Kidney (tissue), 13 donors: ENCODE measurements at regions not wholly inside any gene's neighbourhood (a gene's known extent, or its start where the extent isn't known, plus 50 kb on each side); places are given as distances from the start of the nearest gene placed in this dataset.

Experiments
- DNase-seq, 5 donors: peaks; one replicate each; pipeline ENCODE4 v3.0.0-alpha.2; 2013 to 2020
- FAIRE-seq: peaks from 2 replicates; lab custom pipeline; 2012; peaks lifted over from hg19 to GRCh38; lab: Jason Lieb, UNC
- H3K27ac ChIP-seq, 2 donors: one replicate each; pipeline ENCODE4 v1.7.0; 2013; ENCODE audit warnings: low read depth in 2 of 2, low read length in 2 of 2, inconsistent platforms in 1 of 2
- H3K27me3 ChIP-seq: one replicate; pipeline ENCODE4 v1.7.1; 2013; ENCODE audit warnings: low read length, inconsistent platforms; ENCODE audit not compliant: control insufficient read depth, insufficient read depth
- H3K36me3 ChIP-seq, 3 donors: one replicate each; pipeline versions ENCODE4 v1.7.0 to v1.7.1; 2013; ENCODE audit warnings: low read length in 3 of 3, control low read depth in 1 of 3, inconsistent platforms in 1 of 3; ENCODE audit not compliant: insufficient read depth in 3 of 3, control insufficient read depth in 2 of 3
- H3K4me1 ChIP-seq, 3 donors: one replicate each; pipeline versions ENCODE4 v1.7.0 to v1.7.1; 2013; ENCODE audit warnings: low read length in 3 of 3, inconsistent platforms in 1 of 3, low read depth in 1 of 3; ENCODE audit not compliant: control insufficient read depth in 2 of 3, insufficient read depth in 2 of 3
- H3K4me3 ChIP-seq, 3 donors: one replicate each; pipeline versions ENCODE4 v1.7.0 to v1.8.1; 2013; ENCODE audit warnings: low read length in 3 of 3, control low read depth in 1 of 3, inconsistent platforms in 1 of 3
- H3K9ac ChIP-seq, 3 donors: one replicate each; pipeline versions ENCODE4 v1.7.0 to v1.7.1; 2013; ENCODE audit warnings: low read length in 3 of 3, control low read depth in 1 of 3, inconsistent platforms in 1 of 3
- H3K9me3 ChIP-seq, 3 donors: one replicate each; pipeline versions ENCODE4 v1.7.0 to v1.7.1; 2013; ENCODE audit warnings: low read length in 3 of 3, control low read depth in 1 of 3, inconsistent platforms in 1 of 3; ENCODE audit not compliant: control insufficient read depth in 2 of 3, insufficient read depth in 1 of 3
- CTCF ChIP-seq: IDR thresholded peaks from 3 replicates; pipeline ENCODE4 v1.5.1; 2012; ENCODE audit warnings: mild to moderate bottlenecking, moderate library complexity, borderline replicate concordance; ENCODE audit not compliant: insufficient read depth; ENCODE audit errors: extremely low read depth
- intact Hi-C: fragments of 100-400 bp; cut with DNase I; formaldehyde crosslinking; loops from one replicate; pipeline ENCODE4 v1.11.1; 2022
- donor health status: control.
- donor health status: control.
- donor health status: control.
- donor health status: control.
- donor health status: control.
- donor health status: DM: yes; HTN: yes; CAD: no.
- donor health status: Normal renal cell carcinoma (clear cell type).

GRCh38 chr2:7127687-7128086, 210.5 kb downstream of the RNF144A start:
- H3K27ac ChIP-seq = no peak overlapping the region
- H3K36me3 ChIP-seq = no peaks in the 10 kb centered on the region
- FAIRE-seq (no peak), DNase-seq (no peak)
- intact Hi-C loops = no loop called here
- no peaks in the 10 kb centered on the region for H3K27me3 ChIP-seq
- H3K4me3 ChIP-seq = no peak overlapping the region
- H3K9ac ChIP-seq = no peak overlapping the region
- H3K4me1 ChIP-seq = no peaks in the 10 kb centered on the region
- no peak for TF ChIP-seq CTCF
- H3K9me3 ChIP-seq = no peaks in the 10 kb centered on the region

GRCh38 chr2:7131261-7131660, 214.0 kb downstream of the RNF144A start:
- Histone ChIP-seq H3K27ac (no peak overlapping the region), H3K9ac (no peak overlapping the region), H3K27me3 (no peaks in the 10 kb centered on the region), H3K9me3 (no peaks in the 10 kb centered on the region), H3K36me3 (no peaks in the 10 kb centered on the region), H3K4me3 (no peak overlapping the region), H3K4me1 (no peaks in the 10 kb centered on the region)
- TF ChIP-seq CTCF = no peak
- FAIRE-seq (no peak), DNase-seq (no peak)
- intact Hi-C loops = no loop called here

GRCh38 chr2:7132753-7133152, 215.5 kb downstream of the RNF144A start:
- DNase-seq (no peak), FAIRE-seq (no peak)
- Histone ChIP-seq H3K9ac (no peak overlapping the region), H3K4me3 (no peak overlapping the region), H3K27me3 (no peaks in the 10 kb centered on the region), H3K4me1 (no peaks in the 10 kb centered on the region), H3K36me3 (no peaks in the 10 kb centered on the region), H3K9me3 (no peaks in the 10 kb centered on the region), H3K27ac (no peak overlapping the region)
- no peak for TF ChIP-seq CTCF
- intact Hi-C loops = no loop called here

GRCh38 chr2:7133521-7133920, 216.3 kb downstream of the RNF144A start:
- FAIRE-seq (no peak), DNase-seq (no peak)
- Histone ChIP-seq H3K9me3 (no peaks in the 10 kb centered on the region), H3K27ac (no peak overlapping the region), H3K27me3 (no peaks in the 10 kb centered on the region), H3K36me3 (no peaks in the 10 kb centered on the region), H3K4me1 (no peaks in the 10 kb centered on the region), H3K9ac (no peak overlapping the region), H3K4me3 (no peak overlapping the region)
- intact Hi-C loops = no loop called here
- no peak for TF ChIP-seq CTCF
